Right lobe of liver (tissue), 6 donors: ENCODE measurements at regions not wholly inside any gene's neighbourhood (a gene's known extent, or its start where the extent isn't known, plus 50 kb on each side); places are given as distances from the start of the nearest gene placed in this dataset.

ENCODE experiments used
- ATAC-seq, 4 donors: fragments of 200-7000 bp; cut with Tn5 transposase; one replicate each; pipeline ENCODE4 v1.9.1; 2020; ENCODE audit warnings: mild to moderate bottlenecking in 4 of 4, moderate library complexity in 4 of 4
- DNase-seq, 3 donors: peaks; one replicate each; pipeline ENCODE4 v3.0.0-alpha.2; 2020
- H3K27ac ChIP-seq, 3 donors: fragments of 200-600 bp; one replicate each; pipeline ENCODE4 v1.8.0; 2022
- H3K27me3 ChIP-seq, 2 donors: fragments of 200-600 bp; one replicate each; pipeline ENCODE4 v1.8.0; 2022
- H3K36me3 ChIP-seq, 4 donors: fragments of 200-600 bp; sonication (generic) in 1 of 4; one replicate each; pipeline versions ENCODE4 v1.5.1 to v1.8.0; 2017 to 2022; ENCODE audit warnings: control low read depth in 1 of 4
- H3K4me1 ChIP-seq, 4 donors: fragments of 200-600 bp; sonication (generic) in 1 of 4; one replicate each; pipeline versions ENCODE4 v1.5.1 to v1.8.0; 2017 to 2022; ENCODE audit warnings: control low read depth in 1 of 4
- H3K4me3 ChIP-seq, 3 donors: fragments of 200-600 bp; one replicate each; pipeline ENCODE4 v1.8.0; 2022
- H3K9me3 ChIP-seq, 4 donors: fragments of 200-600 bp; sonication (generic) in 1 of 4; one replicate each; pipeline versions ENCODE4 v1.5.1 to v1.8.0; 2017 to 2022; ENCODE audit warnings: control low read depth in 1 of 4
- CTCF ChIP-seq, 4 donors: fragments of 200-600 bp in 3 of 4; fragments of 450-650 bp in 1 of 4; IDR thresholded peaks; one replicate each; pipeline versions ENCODE4 v1.5.1 to v1.8.0; 2016 to 2022; ENCODE audit warnings: antibody characterized with exemption in 4 of 4, mild to moderate bottlenecking in 2 of 4
- POLR2A ChIP-seq: fragments of 450-650 bp; IDR thresholded peaks from one replicate; pipeline ENCODE4 v1.6.1; 2017; ENCODE audit warnings: antibody characterized with exemption, mild to moderate bottlenecking
- WGBS: methylation state at CpG from one replicate; pipeline ENCODE4 v1.1.6; 2018; ENCODE audit warnings: low coverage, low lambda C conversion rate; ENCODE audit not compliant: insufficient coverage; ENCODE audit errors: missing lambda C conversion rate; 5-methylcytosine and 5-hydroxymethylcytosine counted together
- intact Hi-C, 2 donors: fragments of 100-400 bp; cut with DNase I; formaldehyde crosslinking; loops; one replicate each; pipeline versions ENCODE4 v1.11.2 to v1.14.1; 2022
- donor health status: DM: no; HTN: yes; CAD: no.
- donor health status: DM: no; HTN: no; CAD: no.
- donor health status: DM: no; HTN: no; CAD: no.
- donor health status: DM: no; HTN: yes; CAD: no.
- donor health status: DM: no; HTN: yes; CAD: no.

GRCh38 chr2:191521608-191522208 is 156.2 kb upstream of the NABP1 start:
- Histone ChIP-seq H3K36me3 (no peaks in the 10 kb centered on the region), H3K9me3 (no peaks in the 10 kb centered on the region), H3K4me3 (no peak overlapping the region), H3K4me1 (no peaks in the 10 kb centered on the region), H3K27me3 (no peaks in the 10 kb centered on the region), H3K27ac (no peak overlapping the region)
- ATAC-seq = peak; percentile 59 to 75 (median 66)
- no peak for DNase-seq
- 29% methylated on average over 1 of the region's 1 CpG for WGBS
- no peak for TF ChIP-seq POLR2A
- peak; percentile 71 to 79 (median 76) for TF ChIP-seq CTCF (IDR thresholded peaks at IDR 0.05)
- intact Hi-C loops = loop anchor here in 1 of 2 donors (5.0 kb wide), 1 partner anchor 469 kb away; no protein-coding TSS in a partner anchor

- DNase-seq (no peak), ATAC-seq (no peak)
- no peaks in the 10 kb centered on the region for H3K4me1 ChIP-seq
- H3K27me3 ChIP-seq = no peaks in the 10 kb centered on the region
- H3K4me3 ChIP-seq = no peak overlapping the region
- no peak overlapping the region for H3K27ac ChIP-seq
- WGBS = 77% methylated on average over 7 of the region's 7 CpGs
- H3K36me3 ChIP-seq = no peaks in the 10 kb centered on the region
- no peak for TF ChIP-seq CTCF (IDR thresholded peaks at IDR 0.05)
- no peak for TF ChIP-seq POLR2A
- intact Hi-C loops = loop anchor here in 1 of 2 donors (5.0 kb wide), 1 partner anchor 470 kb away; no protein-coding TSS in a partner anchor
- H3K9me3 ChIP-seq = no peaks in the 10 kb centered on the region
Observed at GRCh38 chr2:191522478-191523120, 155.3 kb upstream of the NABP1 start.

- Histone ChIP-seq H3K9me3 (no peaks in the 10 kb centered on the region), H3K36me3 (no peaks in the 10 kb centered on the region), H3K4me3 (no peak overlapping the region), H3K4me1 (no peaks in the 10 kb centered on the region), H3K27ac (no peak overlapping the region), H3K27me3 (no peaks in the 10 kb centered on the region)
- no peak for ATAC-seq
- DNase-seq = no peak
- WGBS = 71% methylated on average over 1 of the region's 1 CpG
- intact Hi-C loops = no loop called here
- TF ChIP-seq CTCF (IDR thresholded peaks at IDR 0.05) (no peak), POLR2A (no peak)
Observed at GRCh38 chr2:191526091-191526490, 151.8 kb upstream of the NABP1 start.

GRCh38 chr2:191526536-191526935 is 151.4 kb upstream of the NABP1 start:
- Histone ChIP-seq H3K27ac (no peak overlapping the region), H3K4me3 (no peak overlapping the region), H3K36me3 (no peaks in the 10 kb centered on the region), H3K4me1 (no peaks in the 10 kb centered on the region), H3K27me3 (no peaks in the 10 kb centered on the region), H3K9me3 (no peaks in the 10 kb centered on the region)
- intact Hi-C loops = no loop called here
- DNase-seq = no peak
- no peak for ATAC-seq
- TF ChIP-seq POLR2A (no peak), CTCF (IDR thresholded peaks at IDR 0.05) (no peak)
- 60% methylated on average over 2 of the region's 2 CpGs for WGBS
